WTC11 (cell line): ENCODE measurements at regions not wholly inside any gene's neighbourhood (a gene's known extent, or its start where the extent isn't known, plus 50 kb on each side); places are given as distances from the start of the nearest gene placed in this dataset.
"Not testable (repeated sequence)": the region's sequence is repeated elsewhere in the genome, so short reads cannot be mapped to it uniquely, and the experiment has no call there.

ENCODE experiments used
- ATAC-seq: fragments of 200-7000 bp; cut with Tn5 transposase; 2 replicates; pipeline ENCODE4 v1.10.0; 2021; ENCODE audit warnings: mild to moderate bottlenecking, moderate library complexity
- CTCF ChIA-PET: fragments of 300-600 bp; sonication (Branson Sonifier 250); formaldehyde crosslinking; loops from one replicate; lab custom pipeline; 2021; ENCODE audit warnings: antibody characterized with exemption; lab: Charles Lee
- POLR2A ChIA-PET: fragments of 350-600 bp; sonication (Branson Sonifier 250); formaldehyde crosslinking; loops from one replicate; lab custom pipeline; 2021; ENCODE audit warnings: antibody characterized with exemption; lab: Charles Lee
- DNase-seq: peaks from one replicate; pipeline ENCODE4 v3.0.0; 2021; ENCODE audit warnings: low spot score
- H3K27ac Mint-ChIP-seq: 2 replicates; pipeline ENCODE4 v1.8.0; 2021; ENCODE audit warnings: mixed read lengths
- H3K27me3 Mint-ChIP-seq: 2 replicates; pipeline ENCODE4 v1.8.0; 2021; ENCODE audit warnings: low read depth, mild to moderate bottlenecking, moderate library complexity, mixed read lengths
- H3K36me3 Mint-ChIP-seq: 2 replicates; pipeline ENCODE4 v1.8.0; 2021; ENCODE audit warnings: mixed read lengths
- H3K4me1 Mint-ChIP-seq: 2 replicates; pipeline ENCODE4 v1.8.0; 2022; ENCODE audit warnings: mixed read lengths
- H3K4me3 Mint-ChIP-seq: 2 replicates; pipeline ENCODE4 v1.8.0; 2021; ENCODE audit warnings: mild to moderate bottlenecking, moderate library complexity, mixed read lengths
- H3K9me3 Mint-ChIP-seq: 2 replicates; pipeline ENCODE4 v1.8.0; 2021; ENCODE audit warnings: mixed read lengths
- ARID4B ChIP-seq: sonication (generic); formaldehyde crosslinking; IDR thresholded peaks from 2 replicates; pipeline ENCODE4 v1.8.0; 2023; ENCODE audit warnings: missing genetic modification reagents, mild to moderate bottlenecking, borderline replicate concordance
- CREB1 ChIP-seq: sonication (generic); formaldehyde crosslinking; IDR thresholded peaks from 2 replicates; pipeline ENCODE4 v1.8.0; 2023; ENCODE audit warnings: mild to moderate bottlenecking, missing genetic modification reagents
- CTCF ChIP-seq: fragments of 200-600 bp; IDR thresholded peaks from 2 replicates; pipeline ENCODE4 v1.8.0; 2022; ENCODE audit warnings: antibody characterized with exemption
- EMX1 ChIP-seq: fragments of 250-450 bp; sonication (Bioruptor Pico); IDR thresholded peaks from 2 replicates; pipeline ENCODE4 v1.8.0; 2021; ENCODE audit warnings: mild to moderate bottlenecking
- ETV6 ChIP-seq: sonication (generic); formaldehyde crosslinking; IDR thresholded peaks from 2 replicates; pipeline ENCODE4 v1.8.1; 2022; ENCODE audit warnings: mild to moderate bottlenecking, missing genetic modification reagents
- FOXJ3 ChIP-seq: sonication (generic); formaldehyde crosslinking; IDR thresholded peaks from 2 replicates; pipeline ENCODE4 v1.9.0; 2021; ENCODE audit warnings: missing genetic modification reagents, mild to moderate bottlenecking, borderline replicate concordance
- FOXK1 ChIP-seq: sonication (generic); formaldehyde crosslinking; IDR thresholded peaks from 2 replicates; pipeline ENCODE4 v1.8.0; 2022; ENCODE audit warnings: mild to moderate bottlenecking, moderate library complexity, missing genetic modification reagents
- HMGA2 ChIP-seq: fragments of 250-450 bp; sonication (Bioruptor Pico); IDR thresholded peaks from 2 replicates; pipeline ENCODE4 v1.4.0; 2021; ENCODE audit warnings: mild to moderate bottlenecking, moderate library complexity
- NR1H2 ChIP-seq: sonication (generic); formaldehyde crosslinking; IDR thresholded peaks from 2 replicates; pipeline ENCODE4 v1.9.0; 2021; ENCODE audit warnings: mild to moderate bottlenecking, moderate library complexity, missing genetic modification reagents
- OVOL2 ChIP-seq: fragments of 250-450 bp; sonication (Bioruptor Pico); IDR thresholded peaks from 2 replicates; pipeline ENCODE4 v1.9.0; 2021; ENCODE audit warnings: mild to moderate bottlenecking, borderline replicate concordance
- TCF7 ChIP-seq: sonication (generic); formaldehyde crosslinking; IDR thresholded peaks from 2 replicates; pipeline ENCODE4 v1.8.0; 2022; ENCODE audit warnings: mild to moderate bottlenecking, low read depth, missing genetic modification reagents, moderate library complexity
- TEAD4 ChIP-seq: sonication (generic); formaldehyde crosslinking; IDR thresholded peaks from 2 replicates; pipeline ENCODE4 v1.8.0; 2022; ENCODE audit warnings: mild to moderate bottlenecking, missing genetic modification reagents
- ZMAT4 ChIP-seq: fragments of 250-450 bp; sonication (Bioruptor Pico); IDR thresholded peaks from 2 replicates; pipeline ENCODE4 v1.9.0; 2021; ENCODE audit warnings: mild to moderate bottlenecking
- ZNF396 ChIP-seq: fragments of 250-450 bp; sonication (Bioruptor Pico); IDR thresholded peaks from 2 replicates; pipeline ENCODE4 v1.8.0; 2021; ENCODE audit warnings: mild to moderate bottlenecking, moderate library complexity, borderline replicate concordance

- no peak for TF ChIP-seq ARID4B (CRISPR knock-in tag)
- TF ChIP-seq, all 79 proteins: peak for 0
These were observed 273.5 kb downstream of the TCERG1L start (continued) for GRCh38 chr10:131038056-131038455.

GRCh38 chr10:131041031-131041430 is 270.5 kb downstream of the TCERG1L start:
- H3K4me1 Mint-ChIP-seq: peaks cover 7% of the 10 kb centered on the region
- CTCF ChIA-PET: interaction anchor here (1.0 kb wide), 1 partner anchor 43 kb away, joined by 3 read pairs; no protein-coding TSS in a partner anchor
- peaks cover 51% of the 10 kb centered on the region for H3K36me3 Mint-ChIP-seq
- no peak for DNase-seq
- H3K27ac Mint-ChIP-seq: no peak overlapping the region
- H3K4me3 Mint-ChIP-seq: no peak overlapping the region
- ATAC-seq: no peak
- peaks cover 63% of the 10 kb centered on the region for H3K9me3 Mint-ChIP-seq
- TF ChIP-seq NR1H2 (CRISPR knock-in tag) (no peak), OVOL2 (CRISPR knock-in tag) (no peak), FOXK1 (CRISPR knock-in tag) (no peak), CREB1 (CRISPR knock-in tag) (no peak)
- POLR2A ChIA-PET: no interaction called here
- H3K27me3 Mint-ChIP-seq: peaks cover 9% of the 10 kb centered on the region; the same call in 1 of the 2 replicates

- ChIA-PET CTCF (interaction anchor here (1.0 kb wide), 1 partner anchor 43 kb away, joined by 3 read pairs; no protein-coding TSS in a partner anchor), POLR2A (no interaction called here)
- DNase-seq (no peak), ATAC-seq (no peak)
- H3K36me3 Mint-ChIP-seq: peaks cover 52% of the 10 kb centered on the region
- H3K9me3 Mint-ChIP-seq: peaks cover 63% of the 10 kb centered on the region
- H3K4me1 Mint-ChIP-seq: peaks cover 4% of the 10 kb centered on the region
- no peak overlapping the region for H3K27ac Mint-ChIP-seq
- H3K4me3 Mint-ChIP-seq: no peak overlapping the region
- TF ChIP-seq TEAD4 (CRISPR knock-in tag) (no peak), ZMAT4 (CRISPR knock-in tag) (no peak), ETV6 (CRISPR knock-in tag) (no peak), EMX1 (CRISPR knock-in tag) (no peak), FOXJ3 (CRISPR knock-in tag) (no peak), NR1H2 (CRISPR knock-in tag) (no peak), ZNF396 (CRISPR knock-in tag) (no peak), HMGA2 (CRISPR knock-in tag) (no peak), ARID4B (CRISPR knock-in tag) (no peak), TCF7 (CRISPR knock-in tag) (no peak), CTCF (no peak)
- H3K27me3 Mint-ChIP-seq: peaks cover 5% of the 10 kb centered on the region; the same call in 1 of the 2 replicates
These were observed 270.1 kb downstream of the TCERG1L start for GRCh38 chr10:131041441-131041840.

- peaks cover 63% of the 10 kb centered on the region for H3K9me3 Mint-ChIP-seq
- H3K4me1 Mint-ChIP-seq, ATAC-seq, H3K27me3 Mint-ChIP-seq, DNase-seq, H3K4me3 Mint-ChIP-seq, H3K27ac Mint-ChIP-seq, POLR2A ChIA-PET: not testable (repeated sequence)
- CTCF ChIA-PET: interaction anchor here (1.0 kb wide), 1 partner anchor 42 kb away, joined by 3 read pairs; no protein-coding TSS in a partner anchor
- H3K36me3 Mint-ChIP-seq: peaks cover 52% of the 10 kb centered on the region
These were observed 269.5 kb downstream of the TCERG1L start for GRCh38 chr10:131042015-131042414.
